HL-60 (cell line): ENCODE measurements at regions not wholly inside any gene's neighbourhood (a gene's known extent, or its start where the extent isn't known, plus 50 kb on each side); places are given as distances from the start of the nearest gene placed in this dataset.

Experiments
- CTCF ChIP-seq: IDR thresholded peaks from one replicate; pipeline ENCODE4 v1.5.1; 2011; ENCODE audit warnings: low read length, control low read depth, inconsistent platforms; ENCODE audit not compliant: insufficient read depth
- POLR2AphosphoS5 ChIP-seq: IDR thresholded peaks from 2 replicates; pipeline ENCODE4 v1.6.1; 2012; ENCODE audit warnings: low read depth
- REST ChIP-seq: IDR thresholded peaks from 2 replicates; pipeline ENCODE4 v1.6.1; 2012; ENCODE audit warnings: low read depth; ENCODE audit not compliant: insufficient replicate concordance

- TF ChIP-seq POLR2AphosphoS5 (no peak), CTCF (no peak), REST (no peak)
Measured at GRCh38 chr5:96493219-96493790, 60.3 kb upstream of the PCSK1 start.
